ENCODE measurements at regions not wholly inside any gene's neighbourhood (a gene's known extent, or its start where the extent isn't known, plus 50 kb on each side); places are given as distances from the start of the nearest gene placed in this dataset.

DNA sequence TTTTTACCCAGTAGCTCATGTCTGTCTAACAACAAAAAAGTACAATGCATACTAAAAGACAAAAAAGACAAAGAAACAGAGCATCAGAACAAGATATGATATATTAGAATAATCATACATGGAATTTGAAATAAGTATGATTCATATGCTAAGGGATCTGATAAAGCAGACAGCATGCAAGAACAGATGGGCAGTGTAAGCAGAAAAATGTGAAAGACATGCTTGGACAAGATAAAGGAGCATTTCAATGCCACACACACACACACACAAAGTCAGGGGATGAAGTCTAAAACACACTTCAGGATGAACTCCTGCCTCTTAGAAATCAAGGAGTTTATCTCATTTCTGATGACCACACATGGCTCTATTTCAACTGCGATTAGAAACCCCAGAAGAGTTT, 649.6 kb upstream of the NDST4 start:
- H3K4me3 ChIP-seq (ENCODE audit: low read length) = no peak overlapping the region
- DNase-seq (ENCODE audit: low read depth) = no peak
- TF ChIP-seq, protein P1, sequence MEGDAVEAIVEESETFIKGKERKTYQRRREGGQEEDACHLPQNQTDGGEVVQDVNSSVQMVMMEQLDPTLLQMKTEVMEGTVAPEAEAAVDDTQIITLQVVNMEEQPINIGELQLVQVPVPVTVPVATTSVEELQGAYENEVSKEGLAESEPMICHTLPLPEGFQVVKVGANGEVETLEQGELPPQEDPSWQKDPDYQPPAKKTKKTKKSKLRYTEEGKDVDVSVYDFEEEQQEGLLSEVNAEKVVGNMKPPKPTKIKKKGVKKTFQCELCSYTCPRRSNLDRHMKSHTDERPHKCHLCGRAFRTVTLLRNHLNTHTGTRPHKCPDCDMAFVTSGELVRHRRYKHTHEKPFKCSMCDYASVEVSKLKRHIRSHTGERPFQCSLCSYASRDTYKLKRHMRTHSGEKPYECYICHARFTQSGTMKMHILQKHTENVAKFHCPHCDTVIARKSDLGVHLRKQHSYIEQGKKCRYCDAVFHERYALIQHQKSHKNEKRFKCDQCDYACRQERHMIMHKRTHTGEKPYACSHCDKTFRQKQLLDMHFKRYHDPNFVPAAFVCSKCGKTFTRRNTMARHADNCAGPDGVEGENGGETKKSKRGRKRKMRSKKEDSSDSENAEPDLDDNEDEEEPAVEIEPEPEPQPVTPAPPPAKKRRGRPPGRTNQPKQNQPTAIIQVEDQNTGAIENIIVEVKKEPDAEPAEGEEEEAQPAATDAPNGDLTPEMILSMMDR (conservative IDR thresholded peaks at IDR 0.05; ENCODE audit: low read depth, low read length) = no peak

DNA sequence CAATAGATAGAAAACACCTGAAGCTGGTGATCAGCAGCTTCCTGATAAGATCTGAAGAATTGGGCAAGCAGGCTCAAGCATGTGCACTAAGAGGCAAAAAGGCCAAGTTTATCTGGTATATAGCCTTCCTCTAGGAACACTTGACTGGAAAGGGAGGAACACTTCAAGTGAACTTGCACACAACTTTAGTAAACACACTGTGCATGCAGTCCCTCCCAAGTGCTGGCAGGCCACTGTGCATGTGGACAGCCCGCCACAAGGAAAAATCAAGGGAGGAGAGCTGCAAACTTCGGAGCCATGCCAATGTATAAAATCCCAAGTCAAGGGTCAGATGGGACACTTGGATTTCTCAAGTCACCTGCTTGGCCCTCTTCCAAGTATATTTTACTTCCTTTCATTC, 645.8 kb upstream of the NDST4 start:
- no peak overlapping the region for H3K4me3 ChIP-seq (ENCODE audit: low read length)
- TF ChIP-seq, protein P1 (conservative IDR thresholded peaks at IDR 0.05; ENCODE audit: low read depth, low read length) = no peak
- DNase-seq (ENCODE audit: low read depth) = no peak

DNA sequence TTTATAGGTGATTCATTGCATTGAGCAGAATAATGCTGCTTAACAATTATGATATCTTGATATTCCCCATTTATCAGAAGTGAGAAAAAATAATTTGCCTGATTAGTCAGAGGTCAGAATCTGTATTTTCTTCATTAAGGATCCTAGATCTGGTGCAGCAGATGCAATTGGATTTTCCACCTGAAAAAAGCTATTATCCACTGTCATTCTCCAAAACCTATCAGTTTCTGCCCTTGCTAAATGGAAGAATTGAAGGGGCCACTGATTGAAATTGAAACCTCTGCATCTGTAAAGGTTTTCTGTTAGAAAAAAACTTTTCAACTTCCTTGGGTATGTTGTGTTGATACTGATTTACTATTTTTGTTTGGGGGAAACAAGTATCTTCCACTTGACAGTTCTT, 636.0 kb upstream of the NDST4 start:
- TF ChIP-seq, protein P1 (conservative IDR thresholded peaks at IDR 0.05; ENCODE audit: low read depth, low read length) = no peak
- DNase-seq (ENCODE audit: low read depth) = no peak
- no peak overlapping the region for H3K4me3 ChIP-seq (ENCODE audit: low read length)

DNA sequence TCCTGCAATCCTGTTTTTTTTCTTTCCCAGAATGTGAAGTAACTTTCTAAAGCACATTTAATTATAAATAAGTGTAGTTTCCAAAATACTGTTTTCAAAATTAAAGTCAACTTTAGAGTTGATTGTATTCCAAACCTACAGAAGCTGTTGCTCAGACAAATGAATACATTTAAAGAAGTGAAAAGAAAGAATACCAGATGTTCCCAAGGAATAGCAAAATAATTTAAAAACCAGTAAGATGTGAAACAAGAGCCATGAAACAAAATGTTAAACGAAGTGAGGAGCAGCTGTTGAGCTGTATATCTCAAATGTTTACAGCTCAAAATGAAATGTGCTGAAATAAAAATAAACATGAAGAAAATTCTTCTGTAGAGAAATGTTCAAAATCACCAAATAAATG, 627.4 kb upstream of the NDST4 start:
- H3K4me3 ChIP-seq (ENCODE audit: low read length) = no peak overlapping the region
- no peak for DNase-seq (ENCODE audit: low read depth)
- TF ChIP-seq, protein P1 (conservative IDR thresholded peaks at IDR 0.05; ENCODE audit: low read depth, low read length) = no peak

- no peak overlapping the region for H3K4me3 ChIP-seq (ENCODE audit: low read length)
- TF ChIP-seq, protein P1 (conservative IDR thresholded peaks at IDR 0.05; ENCODE audit: low read depth, low read length) = no peak
- DNase-seq (ENCODE audit: low read depth) = no peak
Observed at GRCh38 chr4:115729739-115730266, 616.4 kb upstream of the NDST4 start.

DNA sequence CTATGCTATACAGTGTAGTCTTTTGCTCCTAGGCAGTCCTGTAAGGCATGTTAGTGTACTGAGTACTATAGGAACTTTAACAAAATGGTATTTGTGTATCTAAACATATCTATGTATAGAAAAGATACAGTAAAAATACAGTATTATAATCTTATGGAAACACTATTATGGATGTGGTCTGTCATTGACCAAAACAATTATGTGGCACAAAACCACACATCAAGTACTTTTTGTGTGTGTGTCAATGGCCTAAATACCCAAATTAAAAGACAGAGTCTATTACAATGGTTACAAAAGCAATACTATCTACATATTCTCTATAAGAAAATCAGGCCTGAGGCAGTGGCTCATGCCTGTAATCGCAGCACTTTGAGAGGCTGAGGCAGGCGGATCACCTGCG, 610.2 kb upstream of the NDST4 start:
- DNase-seq (ENCODE audit: low read depth) = no peak
- no peak overlapping the region for H3K4me3 ChIP-seq (ENCODE audit: low read length)
- TF ChIP-seq, protein P1 (conservative IDR thresholded peaks at IDR 0.05; ENCODE audit: low read depth, low read length) = no peak

DNA sequence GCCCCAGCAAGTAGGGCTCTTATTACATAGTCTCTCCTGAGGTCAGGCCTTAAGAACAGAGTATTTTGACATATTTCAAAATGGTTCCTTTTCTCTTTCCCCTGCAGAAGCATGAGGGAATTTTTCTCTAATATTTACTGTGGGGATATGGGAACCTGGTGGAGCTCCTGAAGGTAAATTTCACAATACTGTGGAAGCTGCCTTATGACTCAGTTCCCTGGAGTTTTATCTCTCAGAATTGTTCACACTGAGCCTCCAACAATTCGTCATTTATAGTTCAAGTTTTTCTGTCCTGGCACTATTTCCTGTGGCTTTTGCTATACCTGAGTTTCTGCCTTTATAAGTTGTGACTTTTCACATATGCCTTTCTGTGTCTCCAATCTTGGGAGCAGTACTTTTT, 607.2 kb upstream of the NDST4 start:
- TF ChIP-seq, protein P1 (conservative IDR thresholded peaks at IDR 0.05; ENCODE audit: low read depth, low read length) = no peak
- no peak overlapping the region for H3K4me3 ChIP-seq (ENCODE audit: low read length)
- no peak for DNase-seq (ENCODE audit: low read depth)

Measured in retinal pigment epithelial cell (primary cell).